ENCODE measurements at regions not wholly inside any gene's neighbourhood (a gene's known extent, or its start where the extent isn't known, plus 50 kb on each side); places are given as distances from the start of the nearest gene placed in this dataset.

DNA sequence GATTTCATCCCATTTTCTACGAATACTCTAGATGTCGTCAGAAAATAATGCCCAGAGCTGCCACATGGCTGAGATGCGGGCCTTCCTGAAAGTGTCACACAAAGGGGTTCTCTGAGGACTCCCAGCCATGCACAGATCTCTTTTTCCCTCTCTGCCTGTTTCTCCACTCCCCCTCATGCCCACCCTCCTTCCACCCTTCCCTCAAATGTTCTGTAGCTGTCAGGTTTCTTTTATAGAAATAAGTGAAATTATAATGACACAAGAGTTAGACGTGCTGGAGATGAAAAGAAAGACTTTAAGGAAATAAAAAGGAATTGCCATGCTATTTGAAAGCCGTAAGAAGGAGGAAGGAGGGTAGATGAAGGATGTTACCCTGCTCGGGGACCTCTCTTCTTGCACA, 819.3 kb upstream of the CELF2 start:
- H3K9me3 Mint-ChIP-seq, result peaks cover under 1% of the 10 kb centered on the region
- ATAC-seq, result no peak
- POLR2A ChIA-PET, result interaction anchor here (0.6 kb wide), 1 partner anchor 57 kb away, joined by 4 read pairs; no protein-coding TSS in a partner anchor
- no peak for DNase-seq
- H3K4me1 Mint-ChIP-seq (ENCODE audit: low read depth), result no peaks in the 10 kb centered on the region
- H3K27me3 Mint-ChIP-seq, result no peaks in the 10 kb centered on the region
- intact Hi-C loops (cut with micrococcal nuclease), result no loop called here
- TF ChIP-seq, protein P1, sequence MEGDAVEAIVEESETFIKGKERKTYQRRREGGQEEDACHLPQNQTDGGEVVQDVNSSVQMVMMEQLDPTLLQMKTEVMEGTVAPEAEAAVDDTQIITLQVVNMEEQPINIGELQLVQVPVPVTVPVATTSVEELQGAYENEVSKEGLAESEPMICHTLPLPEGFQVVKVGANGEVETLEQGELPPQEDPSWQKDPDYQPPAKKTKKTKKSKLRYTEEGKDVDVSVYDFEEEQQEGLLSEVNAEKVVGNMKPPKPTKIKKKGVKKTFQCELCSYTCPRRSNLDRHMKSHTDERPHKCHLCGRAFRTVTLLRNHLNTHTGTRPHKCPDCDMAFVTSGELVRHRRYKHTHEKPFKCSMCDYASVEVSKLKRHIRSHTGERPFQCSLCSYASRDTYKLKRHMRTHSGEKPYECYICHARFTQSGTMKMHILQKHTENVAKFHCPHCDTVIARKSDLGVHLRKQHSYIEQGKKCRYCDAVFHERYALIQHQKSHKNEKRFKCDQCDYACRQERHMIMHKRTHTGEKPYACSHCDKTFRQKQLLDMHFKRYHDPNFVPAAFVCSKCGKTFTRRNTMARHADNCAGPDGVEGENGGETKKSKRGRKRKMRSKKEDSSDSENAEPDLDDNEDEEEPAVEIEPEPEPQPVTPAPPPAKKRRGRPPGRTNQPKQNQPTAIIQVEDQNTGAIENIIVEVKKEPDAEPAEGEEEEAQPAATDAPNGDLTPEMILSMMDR (IDR thresholded peaks at IDR 0.05), result no peak
- H3K36me3 Mint-ChIP-seq (ENCODE audit: low read depth), result no peaks in the 10 kb centered on the region
- H3K4me3 Mint-ChIP-seq, result no peak overlapping the region
- H3K27ac Mint-ChIP-seq, result no peak overlapping the region
- CTCF ChIA-PET, result no interaction called here

DNA sequence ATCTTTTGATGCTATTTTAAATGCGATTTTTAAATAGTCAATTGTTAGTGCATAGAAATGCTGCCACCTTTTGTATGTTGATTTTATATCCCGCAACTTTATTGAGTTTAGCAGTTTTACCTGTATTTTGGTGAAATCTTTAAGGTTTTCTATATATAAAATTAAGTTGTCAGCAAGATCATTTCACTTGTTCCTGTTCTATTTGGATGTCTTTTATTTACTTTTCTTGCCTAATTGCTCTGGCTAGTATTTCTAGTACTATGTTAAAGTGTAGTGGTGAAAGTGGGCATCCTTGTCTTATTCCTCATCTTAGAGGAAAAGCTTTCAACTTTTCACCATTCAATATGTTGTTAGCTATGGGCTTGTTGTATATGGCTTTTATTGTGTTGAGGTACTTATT, 813.3 kb upstream of the CELF2 start:
- H3K9me3 Mint-ChIP-seq, result peaks cover 11% of the 10 kb centered on the region
- no peak overlapping the region for H3K27ac Mint-ChIP-seq
- no peaks in the 10 kb centered on the region for H3K4me1 Mint-ChIP-seq (ENCODE audit: low read depth)
- DNase-seq (no peak), ATAC-seq (no peak)
- H3K27me3 Mint-ChIP-seq, result no peaks in the 10 kb centered on the region
- TF ChIP-seq, protein P1 (IDR thresholded peaks at IDR 0.05), result no peak
- ChIA-PET CTCF (no interaction called here), POLR2A (no interaction called here)
- H3K4me3 Mint-ChIP-seq, result no peak overlapping the region
- intact Hi-C loops (cut with micrococcal nuclease), result no loop called here
- no peaks in the 10 kb centered on the region for H3K36me3 Mint-ChIP-seq (ENCODE audit: low read depth)

DNA sequence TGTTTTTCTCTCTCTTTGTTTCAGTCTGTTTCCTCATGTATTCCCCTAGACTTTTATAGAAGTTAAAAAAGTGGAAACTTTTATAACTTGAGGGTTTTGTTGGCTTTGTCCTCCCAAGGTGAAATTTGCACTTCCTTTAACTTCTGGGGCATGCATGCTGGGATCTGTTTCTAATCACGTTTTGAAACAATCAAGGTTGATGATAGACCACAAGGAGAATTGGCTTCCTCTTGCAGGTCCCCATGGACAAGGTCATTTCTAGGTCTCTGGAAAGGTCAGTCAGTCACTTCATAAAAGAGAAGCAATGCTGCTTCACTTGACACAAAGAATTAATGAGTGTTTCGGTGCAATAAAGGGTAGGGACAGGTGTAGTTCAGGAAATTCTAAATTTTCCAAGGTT, 811.8 kb upstream of the CELF2 start:
- H3K4me1 Mint-ChIP-seq (ENCODE audit: low read depth), result no peaks in the 10 kb centered on the region
- DNase-seq (no peak), ATAC-seq (no peak)
- TF ChIP-seq, protein P1 (IDR thresholded peaks at IDR 0.05), result no peak
- ChIA-PET CTCF (interaction anchor here (1.1 kb wide), 1 partner anchor 122 kb away, joined by 3 read pairs; no protein-coding TSS in a partner anchor), POLR2A (no interaction called here)
- peaks cover 11% of the 10 kb centered on the region for H3K9me3 Mint-ChIP-seq
- no peak overlapping the region for H3K4me3 Mint-ChIP-seq
- H3K27ac Mint-ChIP-seq, result no peak overlapping the region
- H3K36me3 Mint-ChIP-seq (ENCODE audit: low read depth), result no peaks in the 10 kb centered on the region
- intact Hi-C loops (cut with micrococcal nuclease), result no loop called here
- H3K27me3 Mint-ChIP-seq, result no peaks in the 10 kb centered on the region

DNA sequence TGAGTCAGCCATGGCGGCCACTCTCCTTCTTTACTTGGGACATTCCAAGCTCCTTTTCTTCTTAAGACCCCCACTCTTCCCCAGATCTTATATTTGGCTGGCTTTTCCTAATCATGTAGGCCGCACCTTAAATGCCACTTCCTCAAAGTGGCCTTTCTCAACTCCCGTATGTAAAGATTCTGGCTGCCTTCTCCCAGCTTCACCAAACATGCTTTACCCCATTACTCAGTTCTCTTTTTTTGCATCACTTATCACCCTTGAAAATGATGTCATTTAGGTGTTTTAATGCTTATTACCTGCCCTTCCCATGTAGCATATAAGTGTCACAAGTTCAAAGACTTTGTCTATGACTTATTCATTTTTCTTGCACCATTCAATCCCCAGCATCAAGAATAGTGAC, 810.1 kb upstream of the CELF2 start:
- Mint-ChIP-seq H3K27ac (no peak overlapping the region), H3K27me3 (no peaks in the 10 kb centered on the region), H3K4me3 (no peak overlapping the region), H3K36me3 (ENCODE audit: low read depth) (no peaks in the 10 kb centered on the region), H3K9me3 (peaks cover 11% of the 10 kb centered on the region), H3K4me1 (ENCODE audit: low read depth) (no peaks in the 10 kb centered on the region)
- ChIA-PET POLR2A (no interaction called here), CTCF (no interaction called here)
- TF ChIP-seq, protein P1 (IDR thresholded peaks at IDR 0.05), result no peak
- intact Hi-C loops (cut with micrococcal nuclease), result no loop called here
- no peak for DNase-seq
- no peak for ATAC-seq

DNA sequence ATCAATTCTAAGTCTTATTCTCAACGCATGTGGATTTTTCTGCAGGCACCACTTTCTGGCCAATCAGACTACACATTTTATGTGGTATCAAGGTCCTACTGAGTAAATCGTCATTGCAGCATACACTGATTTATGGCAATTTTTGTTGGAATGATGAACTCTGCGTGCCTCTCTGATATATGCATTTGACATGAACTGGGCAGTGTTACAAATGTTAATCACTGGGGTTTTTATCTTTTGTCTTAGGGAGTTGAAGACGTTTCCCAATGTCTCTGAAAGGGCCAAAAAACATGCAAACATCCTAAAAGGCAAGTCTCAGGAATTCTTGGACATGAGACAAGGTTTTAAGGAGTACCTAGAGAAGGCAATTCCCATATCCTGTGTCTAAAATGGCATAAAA, 809.5 kb upstream of the CELF2 start:
- Mint-ChIP-seq H3K9me3 (peaks cover 11% of the 10 kb centered on the region), H3K4me1 (ENCODE audit: low read depth) (no peaks in the 10 kb centered on the region), H3K36me3 (ENCODE audit: low read depth) (no peaks in the 10 kb centered on the region), H3K27ac (no peak overlapping the region), H3K27me3 (no peaks in the 10 kb centered on the region), H3K4me3 (no peak overlapping the region)
- ChIA-PET CTCF (no interaction called here), POLR2A (no interaction called here)
- TF ChIP-seq, protein P1 (IDR thresholded peaks at IDR 0.05), result no peak
- no peak for ATAC-seq
- no peak for DNase-seq
- intact Hi-C loops (cut with micrococcal nuclease), result no loop called here

Measured in activated CD8-positive, alpha-beta T cell treated with anti-CD3 and anti-CD28 coated beads for 36 hours (primary cell).